ENCODE measurements at regions not wholly inside any gene's neighbourhood (a gene's known extent, or its start where the extent isn't known, plus 50 kb on each side); places are given as distances from the start of the nearest gene placed in this dataset.

DNA sequence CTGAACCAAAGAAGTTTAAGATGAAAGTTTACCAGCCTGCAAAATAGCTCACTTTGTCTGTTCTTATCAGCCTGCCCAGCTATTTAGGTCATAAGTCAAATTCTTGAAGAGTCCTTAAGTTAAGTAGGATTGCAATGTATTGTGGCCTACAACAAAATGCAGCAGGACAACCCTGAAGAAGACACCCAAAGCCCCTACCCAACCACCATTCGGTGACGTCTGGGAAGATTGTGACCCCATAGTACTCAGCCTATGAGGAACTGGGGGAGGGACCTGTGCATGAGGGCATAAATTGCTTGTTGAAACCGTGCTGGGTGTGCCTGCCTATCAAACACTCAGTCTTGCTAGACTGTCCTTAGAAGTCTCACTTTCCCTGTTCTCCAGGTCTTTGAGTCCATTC lies 50.5 kb upstream of the FDX1 start (continued):
- TF ChIP-seq CREB1 (CRISPR knock-in tag; IDR thresholded peaks at IDR 0.05; ENCODE audit: low read depth), result no peak

DNA sequence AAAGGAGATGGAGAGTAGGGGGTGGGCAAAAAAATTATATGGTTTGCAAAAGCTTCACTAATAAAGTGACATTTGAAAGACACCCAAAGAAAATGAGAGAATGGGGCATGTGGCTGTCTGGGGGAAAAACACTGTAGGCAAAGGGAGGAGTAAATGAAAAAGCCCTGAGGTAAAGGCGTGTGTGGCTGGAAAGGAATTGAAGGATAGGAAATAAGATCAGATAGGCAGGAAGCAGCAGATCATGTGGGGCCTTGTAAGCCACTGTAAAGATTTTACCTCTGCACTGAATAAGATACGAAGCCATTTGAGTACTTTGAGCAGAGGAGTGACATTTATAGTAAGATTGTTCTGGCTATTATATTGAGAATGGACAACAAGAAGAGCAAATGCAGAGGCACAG lies 49.8 kb upstream of the FDX1 start:
- Mint-ChIP-seq H3K4me1 (peaks cover 6% of the 10 kb centered on the region; the same call in 2 of the 3 replicates), H3K36me3 (ENCODE audit: low read depth) (no peaks in the 10 kb centered on the region), H3K9me3 (0 out of 3 replicates have a peak, but pooled peaks cover 3% of the 10 kb centered on the region), H3K27me3 (ENCODE audit: insufficient read depth, low read depth, poor library complexity) (no peaks in the 10 kb centered on the region), H3K4me3 (no peak overlapping the region), H3K27ac (no peak overlapping the region)
- Histone ChIP-seq H3F3A (replicated peaks; ENCODE audit: low read depth) (no peaks in the 10 kb centered on the region), H3K79me2 (replicated peaks; ENCODE audit: insufficient read depth) (no peaks in the 10 kb centered on the region), H2AFZ (0 out of 2 replicates have a peak overlapping the region, but pooled peaks have one; percentile 43), H4K20me1 (replicated peaks; ENCODE audit: insufficient read depth) (no peaks in the 10 kb centered on the region), H3K36me3 (ENCODE audit: insufficient read depth) (no peaks in the 10 kb centered on the region), H3K4me2 (no peak overlapping the region), H3K4me1 (ENCODE audit: insufficient read depth) (no peaks in the 10 kb centered on the region), H3K27ac (ENCODE audit: low read depth) (no peak overlapping the region), H3K9me2 (ENCODE audit: insufficient read depth) (no peaks in the 10 kb centered on the region), H3K4me3 (no peak overlapping the region), H3K27me3 (ENCODE audit: insufficient read depth) (no peaks in the 10 kb centered on the region)
- TF ChIP-seq POLR2AphosphoS5 (IDR thresholded peaks at IDR 0.05; ENCODE audit: low read depth) (no peak), JUNB (IDR thresholded peaks at IDR 0.05; ENCODE audit: unreplicated experiment) (no peak), CTCF (conservative IDR thresholded peaks at IDR 0.05; ENCODE audit: low read depth in 2 of 2) (no peak), CREB1 (CRISPR knock-in tag; IDR thresholded peaks at IDR 0.05; ENCODE audit: low read depth) (no peak), ZNF331 (CRISPR knock-in tag; IDR thresholded peaks at IDR 0.05; ENCODE audit: low read depth) (no peak), ZNF114 (CRISPR knock-in tag; IDR thresholded peaks at IDR 0.05) (no peak)
- DNase-seq (ENCODE audit: low spot score), result no peak
- no peak for ATAC-seq
